ENCODE measurements at regions not wholly inside any gene's neighbourhood (a gene's known extent, or its start where the extent isn't known, plus 50 kb on each side); places are given as distances from the start of the nearest gene placed in this dataset.

- DNase-seq, result no peak
Observed at GRCh38 chrX:30949554-30949953, 60.5 kb upstream of the TAB3 start.

- no peak for DNase-seq
Observed at GRCh38 chrX:30948626-30949025, 59.6 kb upstream of the TAB3 start.

GRCh38 chrX:30948051-30948450 is 59.0 kb upstream of the TAB3 start:
- no peak for DNase-seq

- DNase-seq, result no peak
Observed at GRCh38 chrX:30943984-30944383, 54.9 kb upstream of the TAB3 start.

- DNase-seq, result no peak
Observed at GRCh38 chrX:30941898-30942297, 52.8 kb upstream of the TAB3 start.

- DNase-seq, result no peak
Observed at GRCh38 chrX:30939928-30940327, 50.9 kb upstream of the TAB3 start.

Data from islet precursor cell (in vitro differentiated cells).